ENCODE measurements at regions not wholly inside any gene's neighbourhood (a gene's known extent, or its start where the extent isn't known, plus 50 kb on each side); places are given as distances from the start of the nearest gene placed in this dataset.

DNA sequence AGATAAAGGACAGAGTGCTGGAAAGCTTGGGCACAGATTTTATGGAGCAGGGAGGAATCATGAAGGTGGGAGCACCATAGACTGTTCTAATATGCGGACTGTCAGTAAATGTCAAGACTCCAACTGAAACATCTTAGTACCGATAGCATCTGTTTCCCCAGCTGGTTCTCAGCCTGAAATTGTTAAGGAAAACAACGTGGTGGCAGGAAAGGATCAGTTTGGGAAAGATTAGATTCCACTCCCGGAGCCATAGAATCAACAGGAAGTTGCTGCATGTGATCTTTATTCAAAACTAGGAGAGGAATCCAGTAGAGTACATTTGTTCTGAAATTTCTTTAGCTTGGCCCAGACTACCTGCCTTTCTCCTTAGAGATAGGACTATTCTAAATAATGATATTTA is 559.1 kb downstream of the CSNK1G3 start:
- H2BK120ac ChIP-seq (ENCODE audit: low read depth, low read length): no peak overlapping the region
- no peak overlapping the region for H2AK5ac ChIP-seq (ENCODE audit: low read length)
- peak overlapping the region; percentile 16 for H3K4ac ChIP-seq (ENCODE audit: low read depth, low read length)
- H2BK15ac ChIP-seq (replicated peaks; ENCODE audit: low read depth): peak overlapping the region; percentile 96
- no peak overlapping the region for H3K9ac ChIP-seq (ENCODE audit: low read length)
- no peak overlapping the region for H3K4me3 ChIP-seq (ENCODE audit: low read length)
- H2BK5ac ChIP-seq (ENCODE audit: low read length): no peak overlapping the region
- no peak overlapping the region for H4K5ac ChIP-seq (ENCODE audit: low read length)
- no peak overlapping the region for H3K23ac ChIP-seq (ENCODE audit: low read length)
- H3K79me1 ChIP-seq (ENCODE audit: low read length): no peaks in the 10 kb centered on the region
- H3K27ac ChIP-seq (ENCODE audit: low read depth, low read length): no peak overlapping the region
- H3K27me3 ChIP-seq (ENCODE audit: insufficient read depth, low read length, poor library complexity): no peaks in the 10 kb centered on the region
- peak; percentile 59 for DNase-seq
- no peak overlapping the region for H3K56ac ChIP-seq (ENCODE audit: low read length)
- H3K4me1 ChIP-seq (ENCODE audit: control insufficient read depth, low read depth, low read length): no peaks in the 10 kb centered on the region
- no CpG with 5 or more reads among the region's 4 CpGs for WGBS (ENCODE audit: extremely low coverage, insufficient coverage, low lambda C conversion rate)
- H3K36me3 ChIP-seq (ENCODE audit: control insufficient read depth, insufficient read depth, low read length): no peaks in the 10 kb centered on the region
- no peak overlapping the region for H4K8ac ChIP-seq (ENCODE audit: low read depth, low read length)
- H3K4me2 ChIP-seq (ENCODE audit: low read length): no peak overlapping the region
- H3K18ac ChIP-seq (ENCODE audit: low read length): peak overlapping the region; percentile 84
- no peaks in the 10 kb centered on the region for H3K79me2 ChIP-seq (ENCODE audit: control insufficient read depth, insufficient read depth, low read length)

DNA sequence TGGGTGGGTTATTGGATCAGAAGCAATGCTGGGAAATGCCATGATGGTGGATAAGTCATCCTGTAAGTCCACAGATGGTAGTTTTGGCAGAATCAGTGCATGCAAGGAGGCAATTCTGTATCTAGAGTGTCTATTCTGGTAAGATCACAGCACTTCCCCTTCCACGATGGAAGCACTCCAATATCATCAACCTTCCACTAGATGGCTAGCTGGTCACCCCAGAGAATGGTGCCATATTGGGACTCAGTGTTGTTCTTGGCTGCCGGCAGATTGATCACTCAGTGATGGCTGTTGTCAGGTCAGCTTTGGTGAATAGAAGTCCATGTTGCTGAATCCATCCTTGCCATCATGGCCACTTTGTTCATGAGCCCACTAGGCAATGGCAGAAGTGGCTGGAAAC is 553.5 kb downstream of the CSNK1G3 start:
- Histone ChIP-seq H3K9ac (ENCODE audit: low read length) (no peak overlapping the region), H4K8ac (ENCODE audit: low read depth, low read length) (no peak overlapping the region), H3K4ac (ENCODE audit: low read depth, low read length) (no peak overlapping the region), H4K5ac (ENCODE audit: low read length) (no peak overlapping the region), H3K4me1 (ENCODE audit: control insufficient read depth, low read depth, low read length) (no peaks in the 10 kb centered on the region), H3K79me1 (ENCODE audit: low read length) (no peaks in the 10 kb centered on the region), H3K18ac (ENCODE audit: low read length) (no peak overlapping the region), H2BK15ac (replicated peaks; ENCODE audit: low read depth) (no peak overlapping the region), H3K4me3 (ENCODE audit: low read length) (no peak overlapping the region), H3K27ac (ENCODE audit: low read depth, low read length) (no peak overlapping the region), H2BK120ac (ENCODE audit: low read depth, low read length) (no peak overlapping the region), H3K4me2 (ENCODE audit: low read length) (no peak overlapping the region), H3K56ac (ENCODE audit: low read length) (no peak overlapping the region), H2AK5ac (ENCODE audit: low read length) (no peak overlapping the region), H3K27me3 (ENCODE audit: insufficient read depth, low read length, poor library complexity) (no peaks in the 10 kb centered on the region), H3K36me3 (ENCODE audit: control insufficient read depth, insufficient read depth, low read length) (no peaks in the 10 kb centered on the region), H3K23ac (ENCODE audit: low read length) (no peak overlapping the region), H2BK5ac (ENCODE audit: low read length) (no peak overlapping the region), H3K79me2 (ENCODE audit: control insufficient read depth, insufficient read depth, low read length) (no peaks in the 10 kb centered on the region)
- no CpG with 5 or more reads among the region's 2 CpGs for WGBS (ENCODE audit: extremely low coverage, insufficient coverage, low lambda C conversion rate)
- no peak for DNase-seq

DNA sequence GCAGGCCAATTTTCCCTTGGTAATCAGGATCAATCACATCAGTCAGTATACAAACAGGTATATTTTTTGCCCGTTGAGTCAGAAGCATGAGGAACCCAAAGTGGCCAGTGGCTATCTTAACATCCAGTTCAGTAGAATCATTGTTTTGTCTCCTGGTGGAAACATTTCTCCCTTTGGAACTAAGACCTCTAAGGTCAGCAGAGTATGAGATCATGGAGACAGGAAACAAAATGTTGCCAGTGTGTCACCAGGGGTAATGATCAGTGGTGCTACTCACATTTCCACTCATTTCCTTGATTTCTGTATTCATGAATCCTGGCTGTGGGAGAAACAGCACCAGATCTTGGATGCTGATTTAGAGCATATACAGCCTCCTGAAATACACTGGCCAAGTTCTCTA is 553.0 kb downstream of the CSNK1G3 start:
- no CpG with 5 or more reads among the region's 1 CpG for WGBS (ENCODE audit: extremely low coverage, insufficient coverage, low lambda C conversion rate)
- no peak for DNase-seq
- no peak overlapping the region for H3K4ac ChIP-seq (ENCODE audit: low read depth, low read length)
- no peak overlapping the region for H3K4me3 ChIP-seq (ENCODE audit: low read length)
- no peak overlapping the region for H4K5ac ChIP-seq (ENCODE audit: low read length)
- H2BK120ac ChIP-seq (ENCODE audit: low read depth, low read length): no peak overlapping the region
- no peak overlapping the region for H2BK5ac ChIP-seq (ENCODE audit: low read length)
- H3K79me2 ChIP-seq (ENCODE audit: control insufficient read depth, insufficient read depth, low read length): no peaks in the 10 kb centered on the region
- no peak overlapping the region for H3K4me2 ChIP-seq (ENCODE audit: low read length)
- no peak overlapping the region for H2BK15ac ChIP-seq (replicated peaks; ENCODE audit: low read depth)
- H3K18ac ChIP-seq (ENCODE audit: low read length): no peak overlapping the region
- no peaks in the 10 kb centered on the region for H3K4me1 ChIP-seq (ENCODE audit: control insufficient read depth, low read depth, low read length)
- no peak overlapping the region for H3K9ac ChIP-seq (ENCODE audit: low read length)
- H4K8ac ChIP-seq (ENCODE audit: low read depth, low read length): no peak overlapping the region
- H3K36me3 ChIP-seq (ENCODE audit: control insufficient read depth, insufficient read depth, low read length): no peaks in the 10 kb centered on the region
- no peak overlapping the region for H3K23ac ChIP-seq (ENCODE audit: low read length)
- H3K27me3 ChIP-seq (ENCODE audit: insufficient read depth, low read length, poor library complexity): no peaks in the 10 kb centered on the region
- H2AK5ac ChIP-seq (ENCODE audit: low read length): no peak overlapping the region
- H3K56ac ChIP-seq (ENCODE audit: low read length): no peak overlapping the region
- H3K27ac ChIP-seq (ENCODE audit: low read depth, low read length): no peak overlapping the region
- H3K79me1 ChIP-seq (ENCODE audit: low read length): no peaks in the 10 kb centered on the region

DNA sequence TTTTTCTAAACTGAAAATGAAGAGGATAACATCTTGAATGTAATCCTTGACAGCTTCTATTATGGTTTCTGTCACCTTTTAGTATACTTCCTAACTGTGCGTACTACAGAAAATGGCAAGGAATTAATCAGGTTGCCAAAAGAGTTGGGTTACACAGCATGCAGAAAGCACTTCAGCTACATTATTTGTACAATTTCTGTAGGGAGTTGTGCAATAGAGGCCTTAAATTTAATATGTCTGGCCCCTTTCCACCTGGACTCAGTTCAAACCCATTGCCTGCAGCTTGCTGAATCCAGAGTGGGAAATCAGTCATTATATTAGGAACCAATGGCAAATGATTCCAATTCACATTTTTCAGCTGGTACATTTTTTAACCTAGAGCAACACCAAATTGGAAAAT is 549.7 kb downstream of the CSNK1G3 start:
- Histone ChIP-seq H3K4me1 (ENCODE audit: control insufficient read depth, low read depth, low read length) (no peaks in the 10 kb centered on the region), H3K23ac (ENCODE audit: low read length) (no peak overlapping the region), H4K8ac (ENCODE audit: low read depth, low read length) (no peak overlapping the region), H3K79me2 (ENCODE audit: control insufficient read depth, insufficient read depth, low read length) (no peaks in the 10 kb centered on the region), H2BK5ac (ENCODE audit: low read length) (no peak overlapping the region), H2BK15ac (replicated peaks; ENCODE audit: low read depth) (no peak overlapping the region), H3K79me1 (ENCODE audit: low read length) (no peaks in the 10 kb centered on the region), H3K4ac (ENCODE audit: low read depth, low read length) (no peak overlapping the region), H3K27ac (ENCODE audit: low read depth, low read length) (no peak overlapping the region), H3K36me3 (ENCODE audit: control insufficient read depth, insufficient read depth, low read length) (no peaks in the 10 kb centered on the region), H3K4me3 (ENCODE audit: low read length) (no peak overlapping the region), H2AK5ac (ENCODE audit: low read length) (no peak overlapping the region), H3K56ac (ENCODE audit: low read length) (no peak overlapping the region), H2BK120ac (ENCODE audit: low read depth, low read length) (no peak overlapping the region), H4K5ac (ENCODE audit: low read length) (no peak overlapping the region), H3K27me3 (ENCODE audit: insufficient read depth, low read length, poor library complexity) (no peaks in the 10 kb centered on the region), H3K9ac (ENCODE audit: low read length) (no peak overlapping the region), H3K18ac (ENCODE audit: low read length) (no peak overlapping the region), H3K4me2 (ENCODE audit: low read length) (no peak overlapping the region)
- no CpG with 5 or more reads among the region's 1 CpG for WGBS (ENCODE audit: extremely low coverage, insufficient coverage, low lambda C conversion rate)
- DNase-seq: no peak

DNA sequence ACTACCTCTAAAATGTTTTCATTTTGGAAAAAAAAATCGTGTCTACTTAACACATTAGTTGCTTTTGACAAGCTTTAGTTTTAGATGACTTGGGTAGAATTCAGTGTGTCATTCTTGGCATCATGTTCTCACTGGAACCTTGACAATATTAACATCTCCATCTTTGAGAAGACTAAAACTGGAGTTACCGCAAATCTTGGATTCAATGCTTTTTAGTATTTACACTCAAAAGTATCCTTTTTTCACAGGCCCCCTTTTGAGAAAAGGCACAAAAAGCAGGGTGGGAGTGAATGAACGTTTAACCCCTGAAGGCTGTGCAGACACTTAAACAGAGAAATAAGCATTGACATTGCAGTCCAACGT is 549.1 kb downstream of the CSNK1G3 start:
- Histone ChIP-seq H3K56ac (ENCODE audit: low read length) (no peak overlapping the region), H3K27me3 (ENCODE audit: insufficient read depth, low read length, poor library complexity) (no peaks in the 10 kb centered on the region), H3K18ac (ENCODE audit: low read length) (no peak overlapping the region), H3K23ac (ENCODE audit: low read length) (no peak overlapping the region), H2BK5ac (ENCODE audit: low read length) (no peak overlapping the region), H2BK120ac (ENCODE audit: low read depth, low read length) (no peak overlapping the region), H3K4ac (ENCODE audit: low read depth, low read length) (no peak overlapping the region), H3K27ac (ENCODE audit: low read depth, low read length) (no peak overlapping the region), H3K4me3 (ENCODE audit: low read length) (no peak overlapping the region), H2BK15ac (replicated peaks; ENCODE audit: low read depth) (no peak overlapping the region), H3K79me2 (ENCODE audit: control insufficient read depth, insufficient read depth, low read length) (no peaks in the 10 kb centered on the region), H4K8ac (ENCODE audit: low read depth, low read length) (no peak overlapping the region), H3K4me1 (ENCODE audit: control insufficient read depth, low read depth, low read length) (no peaks in the 10 kb centered on the region), H2AK5ac (ENCODE audit: low read length) (no peak overlapping the region), H3K79me1 (ENCODE audit: low read length) (no peaks in the 10 kb centered on the region), H4K5ac (ENCODE audit: low read length) (no peak overlapping the region), H3K9ac (ENCODE audit: low read length) (no peak overlapping the region), H3K4me2 (ENCODE audit: low read length) (no peak overlapping the region), H3K36me3 (ENCODE audit: control insufficient read depth, insufficient read depth, low read length) (no peaks in the 10 kb centered on the region)
- WGBS (ENCODE audit: extremely low coverage, insufficient coverage, low lambda C conversion rate): no CpG with 5 or more reads among the region's 4 CpGs
- no peak for DNase-seq

DNA sequence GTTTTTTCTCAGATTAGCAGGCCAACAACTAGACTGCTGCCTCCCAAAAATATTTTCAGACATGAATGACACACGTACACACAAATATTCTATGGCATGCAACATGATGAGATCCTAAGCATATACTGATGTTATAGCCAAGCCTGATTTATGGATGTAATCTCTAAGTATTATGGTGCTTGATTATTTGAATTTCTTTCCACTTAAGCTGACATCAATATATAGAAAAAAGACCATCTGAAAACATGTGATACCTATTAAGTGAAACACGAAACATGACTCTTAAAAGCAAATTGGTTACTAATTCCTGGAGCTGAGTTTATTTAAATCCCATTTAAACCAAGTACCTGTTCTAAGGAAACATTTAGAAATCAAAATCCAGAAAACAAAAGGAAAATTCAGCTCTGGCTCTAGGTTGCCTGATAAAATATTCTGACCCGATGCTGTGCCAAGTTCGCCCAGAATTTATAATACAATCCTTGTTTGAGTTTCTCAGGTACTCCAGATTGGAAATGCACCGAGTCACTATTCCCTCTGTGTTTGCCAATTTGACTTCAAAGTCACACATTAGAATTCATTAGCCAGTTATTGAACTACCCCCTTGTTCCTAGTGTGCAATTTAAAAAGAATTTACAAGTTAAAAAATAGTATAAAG is 548.6 kb downstream of the CSNK1G3 start:
- H3K4me1 ChIP-seq (ENCODE audit: control insufficient read depth, low read depth, low read length): no peaks in the 10 kb centered on the region
- no peak overlapping the region for H3K56ac ChIP-seq (ENCODE audit: low read length)
- H2AK5ac ChIP-seq (ENCODE audit: low read length): no peak overlapping the region
- DNase-seq: no peak
- H2BK15ac ChIP-seq (replicated peaks; ENCODE audit: low read depth): no peak overlapping the region
- no peak overlapping the region for H4K5ac ChIP-seq (ENCODE audit: low read length)
- H3K23ac ChIP-seq (ENCODE audit: low read length): no peak overlapping the region
- H3K79me2 ChIP-seq (ENCODE audit: control insufficient read depth, insufficient read depth, low read length): no peaks in the 10 kb centered on the region
- no peak overlapping the region for H3K4me3 ChIP-seq (ENCODE audit: low read length)
- no CpG with 5 or more reads among the region's 5 CpGs for WGBS (ENCODE audit: extremely low coverage, insufficient coverage, low lambda C conversion rate)
- no peaks in the 10 kb centered on the region for H3K79me1 ChIP-seq (ENCODE audit: low read length)
- H3K27me3 ChIP-seq (ENCODE audit: insufficient read depth, low read length, poor library complexity): no peaks in the 10 kb centered on the region
- no peak overlapping the region for H3K4me2 ChIP-seq (ENCODE audit: low read length)
- H3K9ac ChIP-seq (ENCODE audit: low read length): no peak overlapping the region
- no peak overlapping the region for H3K18ac ChIP-seq (ENCODE audit: low read length)
- no peak overlapping the region for H2BK120ac ChIP-seq (ENCODE audit: low read depth, low read length)
- no peak overlapping the region for H2BK5ac ChIP-seq (ENCODE audit: low read length)
- H3K4ac ChIP-seq (ENCODE audit: low read depth, low read length): no peak overlapping the region
- H4K8ac ChIP-seq (ENCODE audit: low read depth, low read length): no peak overlapping the region
- no peak overlapping the region for H3K27ac ChIP-seq (ENCODE audit: low read depth, low read length)
- H3K36me3 ChIP-seq (ENCODE audit: control insufficient read depth, insufficient read depth, low read length): no peaks in the 10 kb centered on the region

Data from mesendoderm (in vitro differentiated cells).